Left lung (tissue), 4 donors: ENCODE measurements at regions not wholly inside any gene's neighbourhood (a gene's known extent, or its start where the extent isn't known, plus 50 kb on each side); places are given as distances from the start of the nearest gene placed in this dataset.

Experiments
- ATAC-seq: fragments of 200-7000 bp; cut with Tn5 transposase; one replicate; pipeline ENCODE4 v1.9.1; 2020; ENCODE audit warnings: moderate library complexity
- DNase-seq, 4 donors: peaks; one replicate each; pipeline ENCODE4 v3.0.0-alpha.2; 2013 to 2020
- H3K27ac ChIP-seq, 2 donors: fragments of 200-600 bp; sonication (generic) in 1 of 2; one replicate each; pipeline versions ENCODE4 v1.5.0 to v1.8.0; 2020 to 2021
- H3K27me3 ChIP-seq, 2 donors: fragments of 200-600 bp; sonication (generic) in 1 of 2; one replicate each; pipeline versions ENCODE4 v1.5.0 to v1.8.0; 2020 to 2021
- H3K36me3 ChIP-seq, 2 donors: fragments of 200-600 bp; sonication (generic) in 1 of 2; one replicate each; pipeline versions ENCODE4 v1.5.0 to v1.8.0; 2020 to 2021
- H3K4me1 ChIP-seq, 2 donors: fragments of 200-600 bp; one replicate each; pipeline ENCODE4 v1.8.0; 2021
- H3K4me3 ChIP-seq, 2 donors: fragments of 200-600 bp; sonication (generic) in 1 of 2; one replicate each; pipeline versions ENCODE4 v1.5.0 to v1.8.0; 2020 to 2021; ENCODE audit warnings: mild to moderate bottlenecking in 1 of 2
- H3K9me3 ChIP-seq, 2 donors: fragments of 200-600 bp; sonication (generic) in 1 of 2; one replicate each; pipeline versions ENCODE4 v1.5.0 to v1.8.0; 2020 to 2021
- CTCF ChIP-seq, 2 donors: fragments of 200-600 bp; sonication (generic) in 1 of 2; IDR thresholded peaks; one replicate each; pipeline versions ENCODE4 v1.5.0 to v1.8.0; 2021; ENCODE audit warnings: antibody characterized with exemption in 2 of 2
- intact Hi-C, 2 donors: fragments of 100-400 bp; cut with DNase I; formaldehyde crosslinking; loops; one replicate each; pipeline versions ENCODE4 v1.11.2 to v1.14.2; 2022
- donor health status: DM: no; HTN: yes; CAD: no.
- donor health status: DM: no; HTN: no; CAD: no.

GRCh38 chr4:100268789-100269188 lies 78.5 kb upstream of the DDIT4L start:
- no peak for TF ChIP-seq CTCF (IDR thresholded peaks at IDR 0.05)
- ATAC-seq (no peak), DNase-seq (no peak)
- no peak overlapping the region for H3K27ac ChIP-seq
- intact Hi-C loops: no loop called here
- H3K4me3 ChIP-seq: no peak overlapping the region
- H3K27me3 ChIP-seq: no peaks in the 10 kb centered on the region
- no peaks in the 10 kb centered on the region for H3K36me3 ChIP-seq
- H3K4me1 ChIP-seq: no peaks in the 10 kb centered on the region
- H3K9me3 ChIP-seq: peaks cover 0 to 4% of the 10 kb centered on the region in 2 donors

GRCh38 chr4:100261346-100261745 lies 71.1 kb upstream of the DDIT4L start:
- Histone ChIP-seq H3K36me3 (no peaks in the 10 kb centered on the region), H3K4me3 (no peak overlapping the region), H3K4me1 (no peaks in the 10 kb centered on the region), H3K27ac (no peak overlapping the region), H3K9me3 (peaks cover 0 to 4% of the 10 kb centered on the region in 2 donors), H3K27me3 (no peaks in the 10 kb centered on the region)
- intact Hi-C loops: no loop called here
- no peak for TF ChIP-seq CTCF (IDR thresholded peaks at IDR 0.05)
- no peak for DNase-seq
- ATAC-seq: no peak

- no peak overlapping the region for H3K27ac ChIP-seq
- no peaks in the 10 kb centered on the region for H3K9me3 ChIP-seq
- DNase-seq: no peak
- intact Hi-C loops: no loop called here
- H3K4me1 ChIP-seq: no peaks in the 10 kb centered on the region
- ATAC-seq: no peak
- H3K27me3 ChIP-seq: no peaks in the 10 kb centered on the region
- TF ChIP-seq CTCF (IDR thresholded peaks at IDR 0.05): no peak
- H3K36me3 ChIP-seq: no peaks in the 10 kb centered on the region
- H3K4me3 ChIP-seq: no peak overlapping the region
These were observed 68.4 kb upstream of the DDIT4L start for GRCh38 chr4:100258675-100259074.

GRCh38 chr4:100257567-100257966 lies 67.3 kb upstream of the DDIT4L start:
- no peak for ATAC-seq
- Histone ChIP-seq H3K4me3 (no peak overlapping the region), H3K4me1 (no peaks in the 10 kb centered on the region), H3K36me3 (no peaks in the 10 kb centered on the region), H3K9me3 (no peaks in the 10 kb centered on the region), H3K27me3 (no peaks in the 10 kb centered on the region), H3K27ac (no peak overlapping the region)
- no peak for TF ChIP-seq CTCF (IDR thresholded peaks at IDR 0.05)
- intact Hi-C loops: no loop called here
- no peak for DNase-seq

- ATAC-seq (no peak), DNase-seq (no peak)
- Histone ChIP-seq H3K4me3 (no peak overlapping the region), H3K27ac (no peak overlapping the region), H3K36me3 (no peaks in the 10 kb centered on the region), H3K27me3 (no peaks in the 10 kb centered on the region), H3K4me1 (no peaks in the 10 kb centered on the region), H3K9me3 (no peaks in the 10 kb centered on the region)
- intact Hi-C loops: no loop called here
- no peak for TF ChIP-seq CTCF (IDR thresholded peaks at IDR 0.05)
These were observed 64.0 kb upstream of the DDIT4L start for GRCh38 chr4:100254237-100254636.
